Stimulated activated CD4-positive, alpha-beta T cell treated with anti-CD3 and anti-CD28 coated beads, Interleukin-4, amount 100 ng/mL, for 4 hours (primary cell): ENCODE measurements at regions not wholly inside any gene's neighbourhood (a gene's known extent, or its start where the extent isn't known, plus 50 kb on each side); places are given as distances from the start of the nearest gene placed in this dataset.

Source experiments
- DNase-seq, 2 experiments: peaks; one replicate each; pipeline ENCODE4 v3.0.0-alpha.2; 2020

DNA sequence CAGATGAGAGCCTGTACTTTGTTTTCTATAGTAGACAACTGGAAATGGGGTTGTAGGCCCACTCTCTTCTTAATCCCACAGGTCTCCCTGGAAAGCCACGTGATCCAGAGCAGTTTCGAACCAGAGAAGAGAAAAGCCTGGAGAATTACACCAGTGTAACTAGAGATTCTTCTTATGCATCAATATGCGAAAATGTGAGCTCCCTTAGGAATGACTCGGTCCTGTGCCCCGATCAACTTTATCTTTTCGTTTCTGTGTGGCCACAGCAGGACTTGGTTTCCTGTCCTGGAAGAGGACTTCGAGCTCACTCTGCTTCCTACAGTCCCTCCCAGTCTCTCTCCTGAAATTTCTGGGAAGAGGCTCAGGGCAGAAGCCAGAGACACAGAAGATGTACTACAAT is 73.8 kb upstream of the TPM1 start:
- DNase-seq: no peak

DNA sequence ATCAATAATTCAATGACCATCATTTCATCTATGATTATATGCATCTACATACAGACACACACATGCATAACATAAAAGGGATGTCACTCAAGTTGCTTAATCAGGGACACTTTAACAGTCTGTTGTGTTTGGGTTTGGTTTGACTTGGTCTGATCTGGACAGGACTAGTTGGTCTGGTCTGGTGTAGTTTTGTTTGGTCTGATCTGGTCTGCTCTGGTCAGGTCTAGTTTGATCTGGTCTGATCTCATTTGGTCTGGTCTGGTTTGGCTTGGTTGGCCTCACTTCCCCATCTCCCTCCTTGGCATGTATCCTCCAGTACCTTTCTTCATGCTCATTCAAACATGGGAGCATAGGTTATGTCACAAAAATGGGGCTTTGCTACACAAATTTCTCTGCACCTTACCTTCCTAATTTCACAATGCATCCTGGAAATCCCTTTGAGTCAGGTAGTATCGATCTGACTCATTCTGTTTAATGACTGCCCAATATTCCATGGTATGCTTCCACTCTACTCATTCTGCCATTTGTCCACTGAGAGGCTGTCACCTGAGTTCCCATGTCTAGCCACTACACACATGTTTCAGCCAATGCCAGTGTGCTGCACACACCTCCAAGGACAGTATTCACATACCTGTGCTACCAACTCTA is 73.0 kb upstream of the TPM1 start:
- no peak for DNase-seq

DNA sequence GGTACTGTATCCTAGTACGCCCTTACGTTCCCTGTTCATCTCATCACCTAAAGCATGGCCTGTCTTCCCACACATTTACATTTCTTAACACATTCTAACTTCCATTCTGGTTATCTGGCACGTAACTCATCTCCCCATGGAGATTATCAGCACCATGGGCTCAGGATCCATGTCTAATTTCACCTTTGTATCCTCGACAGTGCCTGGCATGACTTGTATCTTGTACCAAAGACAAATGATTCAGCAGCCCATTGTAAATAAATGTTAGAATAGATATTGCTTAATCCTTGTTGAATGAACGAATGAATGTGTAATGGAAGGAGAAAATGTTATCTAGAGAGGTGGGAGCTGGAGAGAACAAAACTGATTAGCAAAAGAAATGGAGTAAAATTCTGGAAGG is 69.7 kb upstream of the TPM1 start:
- no peak for DNase-seq

DNA sequence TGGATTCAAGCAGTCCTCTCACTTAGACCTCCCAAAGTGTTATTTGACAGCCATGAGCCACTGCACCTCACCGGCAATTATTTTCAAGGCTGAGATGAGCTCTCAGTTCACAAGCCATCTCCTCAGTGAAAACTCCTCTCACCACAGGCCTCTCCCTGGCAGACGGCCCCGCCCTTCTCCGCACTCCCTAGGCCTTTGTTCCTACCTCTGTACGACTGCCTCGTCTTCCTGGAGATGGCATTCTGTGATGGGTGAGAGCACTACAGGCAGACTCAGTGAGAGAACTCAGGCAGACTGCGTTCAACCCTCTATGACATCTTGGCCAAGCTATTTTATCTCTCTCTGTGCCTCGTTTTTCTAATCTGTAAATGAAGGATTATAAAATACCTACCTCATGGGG is 67.0 kb upstream of the TPM1 start:
- no peak for DNase-seq

DNA sequence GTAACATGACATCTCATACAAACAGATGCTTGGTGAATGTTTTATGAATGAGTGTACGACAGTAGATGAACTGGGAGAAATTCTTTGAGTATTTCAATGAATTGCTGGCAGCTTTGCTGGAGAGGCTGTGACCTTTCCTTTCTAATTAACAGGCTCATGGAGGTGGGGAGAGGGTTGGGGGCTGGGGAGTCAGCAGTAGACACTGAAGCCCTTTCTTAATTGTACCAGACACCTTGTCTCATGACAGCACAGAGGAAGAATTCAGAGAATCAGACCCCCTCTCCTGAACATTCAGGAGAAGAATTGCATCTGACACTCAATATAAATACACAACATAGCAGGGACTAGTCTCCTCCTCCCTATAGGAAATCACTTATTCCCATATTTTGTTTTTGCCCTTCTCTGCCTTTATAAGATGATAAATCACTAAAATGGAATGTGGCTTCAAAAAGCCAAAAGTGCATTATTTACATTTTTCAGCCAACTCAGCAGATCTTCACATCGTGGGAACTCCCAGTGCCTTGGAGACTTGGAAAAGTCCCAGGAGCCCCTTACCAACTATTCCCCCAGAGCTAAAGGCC is 66.2 kb upstream of the TPM1 start:
- DNase-seq: no peak

DNA sequence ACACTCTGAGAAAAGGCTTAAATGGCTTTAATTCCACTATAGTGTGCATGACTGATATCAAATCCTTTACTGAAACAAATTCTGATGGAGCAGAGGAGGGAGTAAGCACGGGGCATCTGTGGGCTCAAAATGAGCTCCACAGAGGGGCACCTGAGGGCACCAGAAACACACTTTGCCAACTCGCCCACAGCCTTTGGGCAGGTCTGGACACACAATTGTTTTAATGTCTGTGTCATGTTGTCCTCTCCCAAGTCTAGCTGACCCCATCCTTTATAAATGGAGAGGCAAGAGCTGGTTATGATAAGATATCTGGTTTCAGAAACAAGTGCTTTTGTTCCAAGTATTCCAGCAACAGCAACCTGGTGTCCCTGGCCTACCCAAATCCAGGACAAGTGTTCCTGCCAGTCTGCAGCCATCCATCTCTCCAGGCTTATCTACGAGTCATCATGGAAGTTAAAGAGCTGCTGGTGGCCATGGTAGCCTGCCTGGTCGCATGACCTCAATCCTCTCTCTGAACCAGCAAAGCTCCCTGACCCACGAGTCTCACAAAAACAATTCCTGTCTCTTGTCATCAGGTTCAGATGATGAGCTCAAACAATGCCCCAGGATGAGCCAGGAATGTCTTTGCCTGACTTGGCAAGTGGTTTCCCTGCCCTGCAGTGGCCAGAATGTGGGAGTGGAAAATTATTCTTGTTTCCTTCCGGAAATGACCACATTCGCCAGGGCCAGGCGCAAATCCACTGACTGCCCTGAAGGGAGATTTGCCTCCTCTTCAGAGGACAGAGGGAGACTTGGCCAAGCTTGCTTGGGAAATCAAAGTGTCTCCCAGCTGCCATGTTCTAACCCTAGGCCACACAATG is 64.4 kb upstream of the TPM1 start:
- no peak for DNase-seq

DNA sequence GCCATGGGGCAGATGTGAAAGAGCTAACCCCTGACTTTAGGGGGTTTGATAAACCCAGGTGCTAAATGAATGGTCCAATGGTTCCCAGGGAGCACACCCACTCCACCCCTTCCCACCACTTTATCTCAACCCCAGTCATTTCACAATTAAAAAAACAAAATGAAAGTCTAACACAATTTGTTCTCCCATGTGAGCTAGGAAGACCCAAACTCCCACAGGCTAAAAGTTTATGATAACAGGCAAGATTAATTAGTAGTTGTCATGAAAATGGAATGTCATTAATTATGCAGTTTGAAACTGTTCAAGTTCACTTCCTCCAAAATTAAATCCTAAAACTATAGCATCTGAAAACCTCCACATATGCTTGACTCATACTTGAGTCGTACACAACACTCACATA is 63.3 kb upstream of the TPM1 start:
- no peak for DNase-seq

DNA sequence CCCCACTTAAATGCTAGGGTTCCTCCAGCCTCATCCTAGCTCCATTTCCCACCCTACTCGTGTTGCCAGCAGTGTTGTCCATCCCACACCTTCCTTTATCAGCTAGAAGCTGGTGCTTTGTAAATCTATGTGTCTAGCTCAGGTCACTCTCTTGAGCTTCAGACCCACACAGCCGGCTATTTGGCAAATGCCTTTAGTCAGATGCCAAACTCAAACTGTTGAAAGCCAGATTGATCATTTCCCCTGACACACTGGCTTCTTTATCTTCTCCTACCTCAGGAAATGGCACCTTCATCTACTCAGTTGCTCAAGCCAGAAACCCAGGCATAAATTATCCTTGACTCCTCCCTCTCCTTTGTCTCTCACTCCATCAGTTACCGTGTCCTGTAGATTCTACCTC is 61.5 kb upstream of the TPM1 start:
- DNase-seq: no peak

DNA sequence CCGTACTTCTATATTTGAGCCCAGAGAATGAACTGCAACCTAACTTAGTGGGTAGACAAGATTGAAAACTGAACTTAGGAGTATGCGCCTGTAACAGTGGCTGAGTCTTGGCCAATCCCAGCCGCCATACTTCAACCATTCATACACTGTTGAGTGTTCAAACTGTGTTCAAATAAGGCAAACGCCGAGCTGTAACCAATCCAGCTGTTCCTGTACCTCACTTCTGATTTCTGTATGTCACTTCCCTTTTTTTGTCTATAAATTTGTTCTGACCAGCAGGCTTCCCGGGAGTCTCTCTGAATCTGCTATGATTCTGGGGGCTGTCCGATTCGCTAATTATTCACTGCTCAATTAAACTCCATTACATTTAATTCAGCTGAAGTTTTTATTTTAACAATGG is 58.6 kb upstream of the TPM1 start:
- no peak for DNase-seq

DNA sequence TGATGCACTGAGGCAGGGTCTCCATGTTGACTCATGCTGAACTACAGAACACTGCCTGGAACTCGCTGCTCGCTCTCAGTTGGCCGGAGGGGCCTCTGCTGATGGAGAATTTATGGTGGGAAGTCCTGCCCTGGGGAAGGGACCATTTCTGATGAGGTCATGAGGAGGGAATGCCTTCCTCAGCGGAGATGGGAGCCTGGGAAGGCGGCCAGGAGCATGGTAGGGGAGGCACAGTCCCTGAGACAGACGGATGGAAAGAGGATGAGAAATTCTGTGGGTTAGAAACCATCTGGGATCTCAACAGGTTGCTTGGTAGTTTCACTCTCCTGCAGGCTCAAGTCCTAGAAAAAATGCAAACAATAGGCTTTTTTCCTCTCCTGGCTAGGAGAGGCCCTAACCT is 56.8 kb upstream of the TPM1 start:
- DNase-seq: no peak

DNA sequence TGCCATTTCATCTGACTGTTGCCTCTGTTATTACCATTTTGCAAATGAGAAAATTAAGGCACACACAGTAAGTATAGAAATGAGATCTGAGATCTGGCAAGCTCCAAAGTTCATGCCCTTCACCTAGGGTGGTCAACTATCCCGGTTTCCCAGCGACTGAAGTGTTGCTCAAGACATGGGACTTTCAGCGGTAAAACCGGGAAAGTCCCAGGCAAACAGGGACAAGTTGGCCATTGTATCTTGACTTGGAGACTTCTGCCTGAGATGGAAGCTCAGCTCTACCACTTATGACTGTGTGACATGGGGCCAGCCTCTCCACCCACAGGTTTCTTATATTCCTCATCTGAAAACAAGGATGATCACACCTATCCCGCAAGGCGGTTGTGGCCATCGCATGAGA is 55.6 kb upstream of the TPM1 start:
- no peak for DNase-seq

DNA sequence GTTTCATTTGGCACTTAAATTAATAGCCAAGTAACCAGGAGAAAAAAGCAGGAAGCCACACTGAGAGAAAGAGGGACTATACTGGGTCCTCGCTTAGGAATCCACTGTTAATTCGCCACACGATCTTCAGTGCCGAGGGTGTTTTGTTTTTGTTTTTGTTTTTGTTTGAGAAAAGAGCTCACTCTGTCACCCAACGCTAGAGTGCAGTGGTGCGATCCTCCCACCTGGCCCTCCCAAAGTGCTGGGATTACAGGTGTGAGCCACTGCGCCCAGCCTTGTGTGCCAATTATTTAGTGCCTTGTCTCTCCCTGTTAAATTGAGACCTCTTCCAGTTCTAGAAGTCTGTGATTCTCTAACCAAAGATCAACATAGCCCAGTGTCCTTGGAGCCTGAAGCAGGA is 53.8 kb upstream of the TPM1 start:
- no peak for DNase-seq

DNA sequence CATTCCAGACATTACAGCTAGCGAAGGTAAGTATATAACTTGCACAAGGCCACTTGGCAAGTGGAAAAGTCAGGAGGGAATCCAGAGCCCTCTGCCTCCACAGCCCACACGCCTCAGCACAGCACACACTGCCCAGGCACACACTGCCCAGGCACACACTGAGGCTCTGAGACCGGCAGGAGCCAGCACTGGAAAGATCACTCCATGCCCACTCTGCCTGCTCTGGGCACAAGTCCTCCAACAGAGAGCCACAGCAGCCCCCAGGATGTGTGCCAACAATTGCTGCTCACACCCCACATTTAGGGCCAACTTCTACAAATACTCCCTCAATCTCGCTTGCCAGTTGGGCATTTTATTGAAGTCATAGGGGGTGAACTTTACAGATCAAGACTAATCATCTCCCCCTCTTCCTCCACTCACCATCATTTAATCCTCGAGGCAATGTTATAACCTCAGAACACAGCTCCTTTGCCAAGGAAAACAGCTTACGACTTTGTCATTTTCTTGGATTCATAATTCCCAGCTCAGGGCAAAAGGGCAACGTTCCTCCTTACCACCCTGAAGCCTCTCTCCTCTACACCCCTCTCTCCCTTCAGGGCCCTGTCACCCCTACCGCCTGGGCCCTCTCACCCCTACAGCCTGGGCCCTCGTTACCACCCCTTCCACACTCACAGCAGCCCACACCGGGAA is 53.0 kb upstream of the TPM1 start:
- no peak for DNase-seq

DNA sequence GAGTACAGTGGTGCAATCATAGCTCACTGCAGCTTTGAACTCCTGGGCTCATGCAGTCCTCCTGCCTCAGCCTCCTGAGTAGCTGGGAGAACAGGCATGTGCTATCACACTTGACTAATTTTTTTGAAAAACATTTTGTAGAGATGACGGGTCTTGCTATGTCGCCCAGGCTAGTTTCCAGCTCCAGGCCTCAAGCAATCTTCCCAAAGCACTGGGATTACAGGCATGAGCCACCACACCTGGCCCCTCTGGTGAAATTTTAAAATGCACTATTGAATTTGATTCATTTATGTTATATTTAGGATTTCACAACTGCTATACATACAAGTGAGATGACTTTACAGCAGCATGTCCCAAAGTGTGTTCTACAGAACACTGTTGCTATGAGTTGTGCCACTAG is 50.8 kb upstream of the TPM1 start:
- DNase-seq: no peak

DNA sequence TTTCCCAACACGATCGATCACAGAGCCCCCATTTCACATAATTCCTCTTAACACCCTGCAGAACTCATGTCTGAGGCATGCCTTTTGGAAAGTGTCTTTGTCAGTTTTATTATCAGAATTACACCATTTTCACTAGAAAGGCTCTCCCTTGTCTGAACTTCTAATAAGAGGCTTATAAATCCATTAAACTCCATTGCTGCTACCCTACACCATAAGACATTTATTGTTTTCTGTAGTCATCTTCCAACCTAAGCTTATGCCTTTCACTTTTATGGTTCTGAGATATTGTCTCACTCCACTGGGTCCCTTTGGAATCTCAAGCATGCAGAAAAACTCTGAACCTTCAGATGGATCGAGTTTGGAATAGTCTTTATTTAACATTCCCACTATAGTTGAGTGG is 50.2 kb upstream of the TPM1 start:
- no peak for DNase-seq
